H1 (cell line): ENCODE measurements at regions not wholly inside any gene's neighbourhood (a gene's known extent, or its start where the extent isn't known, plus 50 kb on each side); places are given as distances from the start of the nearest gene placed in this dataset.

Experiments
- CTBP2 ChIP-seq: IDR thresholded peaks from 2 replicates; pipeline ENCODE4 v1.7.0; 2011; ENCODE audit warnings: borderline replicate concordance, mild to moderate bottlenecking, moderate library complexity, mixed read lengths, low read length; ENCODE audit not compliant: insufficient read depth, insufficient read length
- JUN ChIP-seq: IDR thresholded peaks from 2 replicates; pipeline ENCODE4 v1.6.1; 2011; ENCODE audit warnings: low read depth, mild to moderate bottlenecking, improper control_type of control experiment, low read length
- POU5F1 ChIP-seq: IDR thresholded peaks from 2 replicates; pipeline ENCODE4 v1.6.1; 2011; ENCODE audit warnings: low read depth, mild to moderate bottlenecking, low read length, moderate library complexity
- ZNF274 ChIP-seq: IDR thresholded peaks from 2 replicates; pipeline ENCODE4 v1.7.0; 2012; ENCODE audit warnings: low read length, borderline replicate concordance; ENCODE audit errors: extremely low read depth

- TF ChIP-seq POU5F1 (no peak), ZNF274 (no peak), JUN (no peak), CTBP2 (no peak)
Observed at GRCh38 chr3:13240928-13241618, 167.8 kb upstream of the IQSEC1 start (continued).
